K562 (cell line): ENCODE measurements at regions not wholly inside any gene's neighbourhood (a gene's known extent, or its start where the extent isn't known, plus 50 kb on each side); places are given as distances from the start of the nearest gene placed in this dataset.

ENCODE experiments used
- ATAC-seq: fragments of 200-7000 bp; cut with Tn5 transposase; 3 replicates; pipeline ENCODE4 v1.9.1; 2020; ENCODE audit warnings: moderate library complexity
- BruUV-seq: library from RNA; stranded (reverse); fragments of 400-500 nt; replicated peaks from 2 replicates; lab custom pipeline; 2021; lab: Mats Ljungman, UMichigan
- CTCF ChIA-PET: fragments of 300-600 bp; formaldehyde crosslinking; extraction: SDS; loops from one replicate; lab custom pipeline; 2021; ENCODE audit warnings: low intra/inter-chr PET ratio; lab: Yijun Ruan, JAX
- POLR2A ChIA-PET: fragments of 300-600, 350-650 bp; sonication (Branson Sonifier 250); formaldehyde crosslinking; extraction: SDS; loops from one replicate; lab custom pipeline; 2021; ENCODE audit warnings: antibody characterized with exemption, inconsistent platforms; lab: Yijun Ruan, JAX
- DNase-seq, 4 experiments: peaks; one replicate each; pipeline versions ENCODE4 v3.0.0 to v3.0.0-alpha.2; 2011 to 2018; ENCODE audit warnings: low spot score in 3 of 4, mixed read lengths in 3 of 4; ENCODE audit errors: extremely low read depth in 1 of 4
- FAIRE-seq: peaks from 2 replicates; lab custom pipeline; 2011; peaks lifted over from hg19 to GRCh38; lab: Jason Lieb, UNC
- H2AFZ ChIP-seq: 2 replicates; pipeline ENCODE4 v1.6.0; 2011; ENCODE audit warnings: low read depth, low read length, control low read depth, inconsistent platforms
- H3K27ac ChIP-seq: fragments of 200-600 bp; 3 replicates; pipeline ENCODE4 v1.8.0; 2011; ENCODE audit warnings: low read depth, mild to moderate bottlenecking, control low read depth, inconsistent platforms, low read length, moderate library complexity, mixed read lengths; ENCODE audit errors: extremely low read depth
- H3K27me3 ChIP-seq, 2 experiments: fragments of 300-600 bp in 1 of 2; 2 replicates in 1 of 2; 3 replicates in 1 of 2; pipeline versions ENCODE4 v1.6.0 to v1.8.0; 2011; ENCODE audit warnings: inconsistent platforms in 2 of 2, low read length in 2 of 2, mild to moderate bottlenecking in 1 of 2, mixed read lengths in 1 of 2, moderate library complexity in 1 of 2; ENCODE audit not compliant: control insufficient read depth in 2 of 2, insufficient read depth in 2 of 2
- H3K36me3 ChIP-seq: fragments of 300-600 bp; 3 replicates; pipeline ENCODE4 v1.8.0; 2011; ENCODE audit warnings: mild to moderate bottlenecking, low read length, inconsistent platforms; ENCODE audit not compliant: control insufficient read depth, insufficient read depth
- H3K4me1 ChIP-seq, 2 experiments: fragments of 200-600 bp in 1 of 2; replicated peaks in 1 of 2; 2 replicates in 1 of 2; 3 replicates in 1 of 2; pipeline versions ENCODE4 v1.5.1 to v1.8.0; 2011; ENCODE audit warnings: inconsistent platforms in 2 of 2, low read length in 2 of 2, mild to moderate bottlenecking in 1 of 2, mixed read lengths in 1 of 2, moderate library complexity in 1 of 2; ENCODE audit not compliant: control insufficient read depth in 2 of 2, insufficient read depth in 2 of 2
- H3K4me2 ChIP-seq: 2 replicates; pipeline ENCODE4 v1.6.1; 2011; ENCODE audit warnings: low read length, control low read depth, inconsistent platforms, mixed read lengths; ENCODE audit not compliant: insufficient read depth
- H3K4me3 ChIP-seq: fragments of 200-600 bp; sonication (generic), shearing (Covaris generic); 2 replicates; pipeline ENCODE4 v1.5.1; 2016; ENCODE audit warnings: control low read depth, inconsistent platforms
- H3K79me2 ChIP-seq: fragments of 200-600 bp; 3 replicates; pipeline ENCODE4 v1.8.0; 2011; ENCODE audit warnings: low read length, inconsistent platforms; ENCODE audit not compliant: control insufficient read depth, insufficient read depth
- H3K9ac ChIP-seq, 2 experiments: 2 replicates each; pipeline versions ENCODE4 v1.6.0 to v1.6.1; 2011; ENCODE audit warnings: low read depth in 2 of 2, low read length in 2 of 2, control low read depth in 1 of 2, inconsistent platforms in 1 of 2, mild to moderate bottlenecking in 1 of 2, mixed read lengths in 1 of 2; ENCODE audit not compliant: insufficient read depth in 1 of 2
- H3K9me1 ChIP-seq: one replicate; pipeline ENCODE4 v1.6.0; 2011; ENCODE audit warnings: inconsistent platforms, mild to moderate bottlenecking, low read length, moderate library complexity; ENCODE audit not compliant: control insufficient read depth, insufficient read depth
- H3K9me3 ChIP-seq: replicated peaks from 2 replicates; pipeline ENCODE4 v1.5.1; 2011; ENCODE audit warnings: low read depth, low read length, inconsistent platforms; ENCODE audit not compliant: control insufficient read depth, insufficient read depth
- H4K20me1 ChIP-seq: replicated peaks from 2 replicates; pipeline ENCODE4 v1.6.1; 2011; ENCODE audit warnings: low read length, inconsistent platforms, mixed read lengths; ENCODE audit not compliant: control insufficient read depth, insufficient read depth
- BMI1 ChIP-seq: fragments of 150-350 bp; IDR thresholded peaks from 2 replicates; pipeline ENCODE4 v1.6.1; 2014; ENCODE audit warnings: low read length
- CAMTA2 ChIP-seq: fragments of 250-450 bp; sonication (Bioruptor Pico); conservative IDR thresholded peaks from 2 replicates; pipeline ENCODE4 v1.5.1; 2022
- DEAF1 ChIP-seq: fragments of 450-650 bp; formaldehyde crosslinking; IDR thresholded peaks from 2 replicates; pipeline ENCODE4 v1.4.0; 2020; ENCODE audit warnings: mild to moderate bottlenecking, moderate library complexity
- DNMT1 ChIP-seq: fragments of 450-650 bp; IDR thresholded peaks from 2 replicates; pipeline ENCODE4 v1.6.1; 2016; ENCODE audit warnings: antibody characterized with exemption, mild to moderate bottlenecking
- NKRF ChIP-seq: fragments of 450-650 bp; IDR thresholded peaks from 2 replicates; pipeline ENCODE4 v1.6.1; 2016; ENCODE audit warnings: borderline replicate concordance
- PCBP1 ChIP-seq: fragments of 200-400 bp; formaldehyde crosslinking; IDR thresholded peaks from 2 replicates; pipeline ENCODE4 v1.6.1; 2018; ENCODE audit warnings: mild to moderate bottlenecking, low read depth, low read length; ENCODE audit not compliant: poor library complexity, severe bottlenecking
- POLR2G ChIP-seq: fragments of 200-400 bp; formaldehyde crosslinking; IDR thresholded peaks from 2 replicates; pipeline ENCODE4 v1.6.1; 2017; ENCODE audit warnings: low read depth, mild to moderate bottlenecking, antibody characterized with exemption, low read length, moderate library complexity
- PRMT5 ChIP-seq: sonication (generic); formaldehyde crosslinking; IDR thresholded peaks from 2 replicates; pipeline ENCODE4 v1.5.0; 2020; ENCODE audit warnings: missing genetic modification reagents
- RFX7 ChIP-seq: fragments of 250-450 bp; sonication (Bioruptor Pico); IDR thresholded peaks from 2 replicates; pipeline ENCODE4 v1.5.1; 2021; ENCODE audit warnings: mild to moderate bottlenecking
- TCF7 ChIP-seq: sonication (generic); IDR thresholded peaks from 2 replicates; pipeline ENCODE4 v1.6.1; 2016; ENCODE audit warnings: antibody characterized with exemption, borderline replicate concordance
- TFAP4 ChIP-seq: sonication (generic); formaldehyde crosslinking; IDR thresholded peaks from 2 replicates; pipeline ENCODE4 v1.8.0; 2022; ENCODE audit warnings: missing genetic modification reagents, mild to moderate bottlenecking, moderate library complexity, borderline replicate concordance
- TRIM24 ChIP-seq, 2 experiments: fragments of 450-650 bp; IDR thresholded peaks; 2 replicates each; pipeline ENCODE4 v1.6.1; 2016
- WHSC1 ChIP-seq: IDR thresholded peaks from one replicate; pipeline ENCODE4 v1.6.1; 2012; ENCODE audit warnings: low read length, control low read depth, inconsistent platforms
- ZFP91 ChIP-seq: sonication (generic); formaldehyde crosslinking; IDR thresholded peaks from 2 replicates; pipeline ENCODE4 v1.8.0; 2022; ENCODE audit warnings: mild to moderate bottlenecking, missing genetic modification reagents
- ZNF140 ChIP-seq: fragments of 250-450 bp; sonication (Bioruptor Pico); IDR thresholded peaks from 2 replicates; pipeline ENCODE4 v1.8.0; 2021; ENCODE audit warnings: moderate library complexity, mild to moderate bottlenecking, inconsistent platforms
- ZNF280B ChIP-seq: fragments of 250-450 bp; sonication (Bioruptor Pico); IDR thresholded peaks from 2 replicates; pipeline ENCODE4 v1.5.1; 2021; ENCODE audit warnings: mild to moderate bottlenecking
- ZNF408 ChIP-seq: fragments of 250-450 bp; sonication (Bioruptor Pico); IDR thresholded peaks from 2 replicates; pipeline ENCODE4 v1.4.0; 2020; ENCODE audit warnings: low read depth, mild to moderate bottlenecking, moderate library complexity
- WGBS: fragments of 100-300 bp; shearing (Covaris generic); methylation state at CpG from one replicate; pipeline ENCODE4 v1.1.6; 2016; ENCODE audit warnings: low coverage, mixed read lengths; ENCODE audit not compliant: insufficient coverage; ENCODE audit errors: missing lambda C conversion rate; 5-methylcytosine and 5-hydroxymethylcytosine counted together
- in situ Hi-C: fragments of 300-500 bp; cut with MboI; formaldehyde crosslinking; loops from 4 replicates; pipeline ENCODE4 v1.15.0; 2018; ENCODE audit warnings: inconsistent platforms, mixed read lengths
- intact Hi-C: fragments of 100-400 bp; cut with micrococcal nuclease; formaldehyde crosslinking; loops from 2 replicates; pipeline ENCODE4 v1.14.2; 2022

GRCh38 chr2:78890935-78891334 lies 134.6 kb upstream of the REG3G start:
- ChIA-PET CTCF (no interaction called here), POLR2A (no interaction called here)
- no peaks in the 10 kb centered on the region for H3K9me1 ChIP-seq
- H3K4me3 ChIP-seq, result no peak overlapping the region
- in situ Hi-C loops, result no loop called here
- H3K27me3 ChIP-seq, result no peaks in the 10 kb centered on the region
- H3K9me3 ChIP-seq, result no peaks in the 10 kb centered on the region
- H2AFZ ChIP-seq, result no peak overlapping the region
- H3K4me1 ChIP-seq, result no peaks in the 10 kb centered on the region
- no peak for DNase-seq
- 0% methylated on average over 2 of the region's 2 CpGs for WGBS
- no peak overlapping the region for H3K4me2 ChIP-seq
- FAIRE-seq, result no peak
- no peaks in the 10 kb centered on the region for H4K20me1 ChIP-seq
- H3K9ac ChIP-seq, result no peak overlapping the region
- BruUV-seq, result no TSS peak
- H3K27ac ChIP-seq, result no peak overlapping the region
- intact Hi-C loops, result no loop called here
- no peak for ATAC-seq
- H3K79me2 ChIP-seq, result no peaks in the 10 kb centered on the region
- no peaks in the 10 kb centered on the region for H3K36me3 ChIP-seq
- TF ChIP-seq NKRF, result no peak
- TF ChIP-seq TCF7, result no peak
- no peak for TF ChIP-seq ZFP91 (CRISPR knock-in tag)
- no peak for TF ChIP-seq DEAF1 (CRISPR knock-in tag)
- TF ChIP-seq PCBP1, result no peak
- TF ChIP-seq WHSC1, result no peak
- no peak for TF ChIP-seq DNMT1
- TF ChIP-seq ZNF280B, result no peak
- no peak for TF ChIP-seq BMI1
- no peak for TF ChIP-seq POLR2G
- no peak for TF ChIP-seq CAMTA2 (CRISPR knock-in tag)
- no peak for TF ChIP-seq ZNF408 (CRISPR knock-in tag)
- no peak for TF ChIP-seq TFAP4 (CRISPR knock-in tag)
- no peak for TF ChIP-seq TRIM24 (IDR thresholded peaks at IDR 0.05)
- no peak for TF ChIP-seq PRMT5 (CRISPR knock-in tag)
- TF ChIP-seq ZNF140 (CRISPR knock-in tag), result no peak
- no peak for TF ChIP-seq RFX7 (CRISPR knock-in tag)
